ENCODE measurements at regions not wholly inside any gene's neighbourhood (a gene's known extent, or its start where the extent isn't known, plus 50 kb on each side); places are given as distances from the start of the nearest gene placed in this dataset.

GRCh38 chr11:86743223-86744118 is 56.9 kb upstream of the PRSS23 start:
- no peaks in the 10 kb centered on the region for H3K27me3 Mint-ChIP-seq (ENCODE audit: insufficient read depth, low read depth, poor library complexity)
- H3K9me3 Mint-ChIP-seq, result peaks cover 4% of the 10 kb centered on the region; the same call in 1 of the 3 replicates
- Histone ChIP-seq H3K9me2 (ENCODE audit: insufficient read depth) (peaks cover 16% of the 10 kb centered on the region; the same call in 1 of the 2 replicates), H3K4me3 (no peak overlapping the region), H3K27me3 (ENCODE audit: insufficient read depth) (no peaks in the 10 kb centered on the region), H3K79me2 (replicated peaks; ENCODE audit: insufficient read depth) (no peaks in the 10 kb centered on the region), H3K27ac (ENCODE audit: low read depth) (no peak overlapping the region), H2AFZ (no peak overlapping the region), H3K36me3 (ENCODE audit: insufficient read depth) (no peaks in the 10 kb centered on the region), H3K4me2 (no peak overlapping the region), H3K4me1 (ENCODE audit: insufficient read depth) (no peaks in the 10 kb centered on the region), H3F3A (replicated peaks; ENCODE audit: low read depth) (no peaks in the 10 kb centered on the region), H4K20me1 (replicated peaks; ENCODE audit: insufficient read depth) (no peaks in the 10 kb centered on the region)
- no peak overlapping the region for H3K4me3 Mint-ChIP-seq
- H3K36me3 Mint-ChIP-seq (ENCODE audit: low read depth), result peaks cover 3% of the 10 kb centered on the region; the same call in 1 of the 3 replicates
- DNase-seq (ENCODE audit: low spot score) (no peak), ATAC-seq (no peak)
- peaks cover 18% of the 10 kb centered on the region for H3K4me1 Mint-ChIP-seq
- TF ChIP-seq STAT1 (IDR thresholded peaks at IDR 0.05; ENCODE audit: unreplicated experiment), result no peak
- TF ChIP-seq ZNF114 (CRISPR knock-in tag; IDR thresholded peaks at IDR 0.05), result no peak
- TF ChIP-seq REST (IDR thresholded peaks at IDR 0.05; ENCODE audit: unreplicated experiment), result no peak
- no peak for TF ChIP-seq NANOG (IDR thresholded peaks at IDR 0.05; ENCODE audit: borderline replicate concordance)
- no peak for TF ChIP-seq EZH2 (IDR thresholded peaks at IDR 0.05; ENCODE audit: low read depth, unreplicated experiment)
- no peak for TF ChIP-seq POLR2AphosphoS5 (IDR thresholded peaks at IDR 0.05; ENCODE audit: low read depth)
- TF ChIP-seq CTCF (conservative IDR thresholded peaks at IDR 0.05; ENCODE audit: low read depth in 2 of 2), result no peak
- no peak for TF ChIP-seq EZH2phosphoT487 (IDR thresholded peaks at IDR 0.05; ENCODE audit: unreplicated experiment)
- no peak for TF ChIP-seq ZNF462 (CRISPR knock-in tag; IDR thresholded peaks at IDR 0.05)
- TF ChIP-seq CREB1 (CRISPR knock-in tag; IDR thresholded peaks at IDR 0.05; ENCODE audit: low read depth), result no peak
- no peak for TF ChIP-seq ETS1 (IDR thresholded peaks at IDR 0.05)
- TF ChIP-seq ZNF331 (CRISPR knock-in tag; IDR thresholded peaks at IDR 0.05; ENCODE audit: low read depth), result no peak
- TF ChIP-seq JUNB (IDR thresholded peaks at IDR 0.05; ENCODE audit: unreplicated experiment), result no peak
- H3K27ac Mint-ChIP-seq, result no peak overlapping the region

All from GM23338 (cell line).